DND-41 (cell line): ENCODE measurements at regions not wholly inside any gene's neighbourhood (a gene's known extent, or its start where the extent isn't known, plus 50 kb on each side); places are given as distances from the start of the nearest gene placed in this dataset.

ENCODE experiments used
- ATAC-seq: fragments of 200-7000 bp; cut with Tn5 transposase; 3 replicates; pipeline ENCODE4 v1.9.1; 2021; ENCODE audit warnings: low read depth; ENCODE audit not compliant: insufficient read depth
- DNase-seq: peaks from one replicate; pipeline ENCODE4 v3.0.0-alpha.2; 2020
- H2AFZ ChIP-seq: 2 replicates; pipeline ENCODE4 v1.6.0; 2012; ENCODE audit warnings: low read depth, low read length
- H3K27ac ChIP-seq: 2 replicates; pipeline ENCODE4 v1.5.1; 2012; ENCODE audit warnings: low read length, inconsistent platforms
- H3K27me3 ChIP-seq: fragments of 200-600 bp; sonication (generic); 2 replicates; pipeline ENCODE4 v1.6.0; 2012; ENCODE audit warnings: low read length, mild to moderate bottlenecking, inconsistent platforms; ENCODE audit not compliant: insufficient read depth, poor library complexity
- H3K36me3 ChIP-seq: 2 replicates; pipeline ENCODE4 v1.5.1; 2012; ENCODE audit warnings: low read length, inconsistent platforms; ENCODE audit not compliant: insufficient read depth
- H3K4me1 ChIP-seq: 2 replicates; pipeline ENCODE4 v1.5.1; 2012; ENCODE audit warnings: mild to moderate bottlenecking, low read length; ENCODE audit not compliant: insufficient read depth
- H3K4me2 ChIP-seq: 2 replicates; pipeline ENCODE4 v1.6.0; 2012; ENCODE audit warnings: mild to moderate bottlenecking, moderate library complexity, low read length, inconsistent platforms; ENCODE audit not compliant: insufficient read depth
- H3K4me3 ChIP-seq, 2 experiments: fragments of 200-600 bp in 1 of 2; shearing (Covaris generic) in 1 of 2; 2 replicates each; pipeline ENCODE4 v1.5.1; 2012 to 2016; ENCODE audit warnings: inconsistent platforms in 2 of 2, low read length in 2 of 2, mild to moderate bottlenecking in 2 of 2, low read depth in 1 of 2, moderate library complexity in 1 of 2
- H3K79me2 ChIP-seq: 2 replicates; pipeline ENCODE4 v1.6.0; 2012; ENCODE audit warnings: low read length, inconsistent platforms; ENCODE audit not compliant: insufficient read depth
- H3K9ac ChIP-seq: 2 replicates; pipeline ENCODE4 v1.6.0; 2012; ENCODE audit warnings: low read depth, mild to moderate bottlenecking, inconsistent platforms, low read length, moderate library complexity
- H3K9me3 ChIP-seq: 2 replicates; pipeline ENCODE4 v1.5.1; 2012; ENCODE audit warnings: low read length, moderate library complexity, mild to moderate bottlenecking, inconsistent platforms; ENCODE audit not compliant: insufficient read depth, severe bottlenecking
- H4K20me1 ChIP-seq: 2 replicates; pipeline ENCODE4 v1.6.0; 2012; ENCODE audit warnings: low read length; ENCODE audit not compliant: insufficient read depth
- CTCF ChIP-seq: IDR thresholded peaks from 2 replicates; pipeline ENCODE4 v1.5.1; 2012; ENCODE audit warnings: borderline replicate concordance, low read length, moderate library complexity, mild to moderate bottlenecking; ENCODE audit not compliant: poor library complexity, severe bottlenecking; ENCODE audit errors: extremely low read depth
- EZH2 ChIP-seq: IDR thresholded peaks from 3 replicates; pipeline ENCODE4 v1.6.1; 2012; ENCODE audit warnings: borderline replicate concordance, low read depth, mild to moderate bottlenecking, moderate library complexity, low read length, inconsistent platforms; ENCODE audit not compliant: severe bottlenecking

GRCh38 chr14:29222006-29222405, 455.4 kb downstream of the FOXG1 start:
- Histone ChIP-seq H3K27ac (no peak overlapping the region), H4K20me1 (no peaks in the 10 kb centered on the region), H3K4me2 (no peak overlapping the region), H3K4me3 (no peak overlapping the region), H3K27me3 (no peaks in the 10 kb centered on the region), H2AFZ (no peak overlapping the region), H3K9me3 (no peaks in the 10 kb centered on the region), H3K4me1 (no peaks in the 10 kb centered on the region), H3K79me2 (no peaks in the 10 kb centered on the region), H3K9ac (no peak overlapping the region), H3K36me3 (no peaks in the 10 kb centered on the region)
- TF ChIP-seq EZH2 (no peak), CTCF (no peak)
- no peak for ATAC-seq
- DNase-seq = no peak

GRCh38 chr14:29222671-29223268, 456.2 kb downstream of the FOXG1 start:
- no peak overlapping the region for H3K4me3 ChIP-seq
- no peaks in the 10 kb centered on the region for H3K79me2 ChIP-seq
- no peaks in the 10 kb centered on the region for H3K36me3 ChIP-seq
- H3K9me3 ChIP-seq = no peaks in the 10 kb centered on the region
- TF ChIP-seq CTCF (peak; percentile 34), EZH2 (no peak)
- DNase-seq (no peak), ATAC-seq (no peak)
- H3K4me1 ChIP-seq = no peaks in the 10 kb centered on the region
- H2AFZ ChIP-seq = no peak overlapping the region
- H3K27me3 ChIP-seq = no peaks in the 10 kb centered on the region
- no peak overlapping the region for H3K27ac ChIP-seq
- no peak overlapping the region for H3K4me2 ChIP-seq
- no peak overlapping the region for H3K9ac ChIP-seq
- H4K20me1 ChIP-seq = no peaks in the 10 kb centered on the region

- H3K4me3 ChIP-seq = no peak overlapping the region
- no peak for DNase-seq
- H3K4me1 ChIP-seq = no peaks in the 10 kb centered on the region
- no peaks in the 10 kb centered on the region for H3K79me2 ChIP-seq
- H3K9ac ChIP-seq = no peak overlapping the region
- no peak for ATAC-seq
- no peaks in the 10 kb centered on the region for H4K20me1 ChIP-seq
- no peak overlapping the region for H2AFZ ChIP-seq
- no peaks in the 10 kb centered on the region for H3K36me3 ChIP-seq
- TF ChIP-seq EZH2 = no peak
- no peak for TF ChIP-seq CTCF
- no peaks in the 10 kb centered on the region for H3K9me3 ChIP-seq
- H3K27me3 ChIP-seq = no peaks in the 10 kb centered on the region
- no peak overlapping the region for H3K27ac ChIP-seq
- H3K4me2 ChIP-seq = no peak overlapping the region
These were observed 457.4 kb downstream of the FOXG1 start for GRCh38 chr14:29223947-29224346.
